Osteoblast (primary cell): ENCODE measurements at regions not wholly inside any gene's neighbourhood (a gene's known extent, or its start where the extent isn't known, plus 50 kb on each side); places are given as distances from the start of the nearest gene placed in this dataset.

Experiments used
- DNase-seq: peaks from one replicate; pipeline ENCODE4 v3.0.0; 2011; ENCODE audit warnings: low spot score, mixed read lengths; ENCODE audit not compliant: insufficient read length; ENCODE audit errors: missing footprints
- H2AFZ ChIP-seq: 2 replicates; pipeline ENCODE4 v1.6.0; 2011; ENCODE audit warnings: mild to moderate bottlenecking, low read length
- H3K27ac ChIP-seq: 2 replicates; pipeline ENCODE4 v1.5.1; 2011; ENCODE audit warnings: mild to moderate bottlenecking, low read depth, low read length, moderate library complexity
- H3K27me3 ChIP-seq: 2 replicates; pipeline ENCODE4 v1.6.0; 2012; ENCODE audit warnings: mild to moderate bottlenecking, control low read depth, inconsistent platforms, low read length, moderate library complexity; ENCODE audit not compliant: insufficient read depth
- H3K36me3 ChIP-seq: 2 replicates; pipeline ENCODE4 v1.5.1; 2011; ENCODE audit warnings: mild to moderate bottlenecking, low read length, control low read depth, moderate library complexity; ENCODE audit not compliant: insufficient read depth
- H3K4me1 ChIP-seq: 2 replicates; pipeline ENCODE4 v1.5.1; 2011; ENCODE audit warnings: mild to moderate bottlenecking, low read length, control low read depth, moderate library complexity; ENCODE audit not compliant: insufficient read depth
- H3K4me2 ChIP-seq: 2 replicates; pipeline ENCODE4 v1.6.0; 2011; ENCODE audit warnings: mild to moderate bottlenecking, low read length; ENCODE audit not compliant: insufficient read depth
- H3K4me3 ChIP-seq: fragments of 200-600 bp; sonication (generic); 3 replicates; pipeline ENCODE4 v1.5.1; 2012; ENCODE audit warnings: mild to moderate bottlenecking, low read length, inconsistent platforms; ENCODE audit not compliant: insufficient read depth
- H3K79me2 ChIP-seq: 2 replicates; pipeline ENCODE4 v1.6.0; 2012; ENCODE audit warnings: mild to moderate bottlenecking, low read length, control low read depth, inconsistent platforms; ENCODE audit not compliant: insufficient read depth
- H3K9me3 ChIP-seq: 2 replicates; pipeline ENCODE4 v1.5.1; 2011; ENCODE audit warnings: low read depth, low read length, control low read depth
- H4K20me1 ChIP-seq: 2 replicates; pipeline ENCODE4 v1.6.0; 2012; ENCODE audit warnings: mild to moderate bottlenecking, low read length, control low read depth; ENCODE audit not compliant: insufficient read depth
- TF ChIP-seq, protein P1 (sequence below): IDR thresholded peaks from 2 replicates; pipeline ENCODE4 v1.5.1; 2011; ENCODE audit warnings: mild to moderate bottlenecking, low read depth, low read length, moderate library complexity; ENCODE audit errors: extremely low read depth

DNA sequence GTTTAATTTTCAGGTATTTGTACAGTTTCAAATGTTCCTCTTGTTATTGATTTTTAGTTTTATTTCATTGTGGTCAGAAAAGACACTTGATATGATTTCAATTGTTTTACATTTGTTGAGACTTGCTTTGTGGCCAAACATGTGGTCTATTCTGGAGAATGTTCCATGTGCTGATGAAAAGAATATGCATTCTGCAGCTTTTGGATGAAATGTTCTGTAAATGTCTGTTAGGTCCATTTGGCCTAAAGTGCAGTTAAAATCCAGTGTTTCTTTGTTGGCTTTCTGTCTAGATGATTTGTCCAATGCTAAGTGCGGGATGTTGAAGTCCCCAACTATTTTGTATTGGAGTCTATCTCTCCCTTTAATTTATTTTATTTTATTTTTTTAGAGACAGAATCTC is 70.5 kb downstream of the ZNF503 start:
- DNase-seq, result no peak
- Histone ChIP-seq H3K36me3 (no peaks in the 10 kb centered on the region), H4K20me1 (no peaks in the 10 kb centered on the region), H3K4me1 (no peaks in the 10 kb centered on the region), H3K9me3 (no peaks in the 10 kb centered on the region), H3K27me3 (peaks cover 9% of the 10 kb centered on the region), H2AFZ (no peak overlapping the region), H3K4me3 (no peak overlapping the region), H3K4me2 (no peak overlapping the region), H3K27ac (no peak overlapping the region), H3K79me2 (no peaks in the 10 kb centered on the region)
- TF ChIP-seq, protein P1, sequence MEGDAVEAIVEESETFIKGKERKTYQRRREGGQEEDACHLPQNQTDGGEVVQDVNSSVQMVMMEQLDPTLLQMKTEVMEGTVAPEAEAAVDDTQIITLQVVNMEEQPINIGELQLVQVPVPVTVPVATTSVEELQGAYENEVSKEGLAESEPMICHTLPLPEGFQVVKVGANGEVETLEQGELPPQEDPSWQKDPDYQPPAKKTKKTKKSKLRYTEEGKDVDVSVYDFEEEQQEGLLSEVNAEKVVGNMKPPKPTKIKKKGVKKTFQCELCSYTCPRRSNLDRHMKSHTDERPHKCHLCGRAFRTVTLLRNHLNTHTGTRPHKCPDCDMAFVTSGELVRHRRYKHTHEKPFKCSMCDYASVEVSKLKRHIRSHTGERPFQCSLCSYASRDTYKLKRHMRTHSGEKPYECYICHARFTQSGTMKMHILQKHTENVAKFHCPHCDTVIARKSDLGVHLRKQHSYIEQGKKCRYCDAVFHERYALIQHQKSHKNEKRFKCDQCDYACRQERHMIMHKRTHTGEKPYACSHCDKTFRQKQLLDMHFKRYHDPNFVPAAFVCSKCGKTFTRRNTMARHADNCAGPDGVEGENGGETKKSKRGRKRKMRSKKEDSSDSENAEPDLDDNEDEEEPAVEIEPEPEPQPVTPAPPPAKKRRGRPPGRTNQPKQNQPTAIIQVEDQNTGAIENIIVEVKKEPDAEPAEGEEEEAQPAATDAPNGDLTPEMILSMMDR, result no peak

DNA sequence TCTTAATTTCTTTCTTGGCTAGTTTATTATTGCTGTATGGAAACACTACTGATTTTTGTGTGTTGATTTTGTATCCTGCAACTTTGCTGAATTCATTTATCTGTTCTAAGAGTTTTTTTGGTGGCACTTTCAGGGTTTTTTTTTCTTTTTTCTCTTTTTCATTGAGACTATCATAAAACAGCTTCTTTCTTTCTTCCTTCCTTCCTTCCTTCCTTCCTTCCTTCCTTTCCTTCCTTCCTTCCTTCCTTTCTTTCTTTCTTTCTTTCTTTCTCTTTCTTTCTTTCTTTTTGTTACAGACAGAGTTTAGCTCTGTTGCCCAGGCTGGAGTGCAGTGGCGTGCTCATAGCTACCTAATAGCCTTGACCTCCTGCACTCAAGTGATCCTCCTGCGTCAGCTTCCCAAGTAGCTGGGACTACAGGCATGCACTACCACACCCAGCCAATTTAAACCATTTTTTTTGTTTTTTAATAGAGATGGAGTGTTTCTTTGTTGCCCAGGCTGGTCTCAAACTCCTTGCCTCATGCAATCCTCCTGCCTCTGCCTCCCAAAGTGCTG is 72.3 kb downstream of the ZNF503 start:
- no peak overlapping the region for H3K4me2 ChIP-seq
- no peak overlapping the region for H3K4me3 ChIP-seq
- TF ChIP-seq, protein P1, result no peak
- no peaks in the 10 kb centered on the region for H3K9me3 ChIP-seq
- H2AFZ ChIP-seq, result no peak overlapping the region
- H4K20me1 ChIP-seq, result no peaks in the 10 kb centered on the region
- no peaks in the 10 kb centered on the region for H3K79me2 ChIP-seq
- H3K27me3 ChIP-seq, result peaks cover 9% of the 10 kb centered on the region
- no peaks in the 10 kb centered on the region for H3K4me1 ChIP-seq
- no peak overlapping the region for H3K27ac ChIP-seq
- no peaks in the 10 kb centered on the region for H3K36me3 ChIP-seq
- no peak for DNase-seq

DNA sequence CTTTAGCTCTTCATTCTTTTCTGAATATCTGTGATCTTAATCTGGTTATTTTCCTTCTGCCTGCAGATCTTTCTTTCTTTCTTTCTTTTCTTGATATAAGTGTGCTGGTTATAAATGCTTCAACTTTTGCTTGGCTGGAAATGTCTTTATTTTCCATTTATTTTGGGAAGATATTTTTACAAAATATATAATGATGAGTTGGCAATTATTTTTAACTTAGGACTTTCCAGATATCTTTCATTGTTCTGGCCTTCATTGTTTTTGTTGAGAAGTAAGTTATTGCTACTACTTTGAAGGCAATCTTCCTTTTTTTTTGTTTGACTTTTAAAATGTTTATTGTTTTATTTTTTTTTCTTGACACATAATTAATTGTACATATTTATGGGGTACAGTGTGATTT is 75.3 kb downstream of the ZNF503 start:
- no peak for DNase-seq
- no peak overlapping the region for H2AFZ ChIP-seq
- H3K79me2 ChIP-seq, result no peaks in the 10 kb centered on the region
- H3K4me1 ChIP-seq, result no peaks in the 10 kb centered on the region
- no peaks in the 10 kb centered on the region for H4K20me1 ChIP-seq
- H3K27me3 ChIP-seq, result peaks cover 11% of the 10 kb centered on the region
- TF ChIP-seq, protein P1, result no peak
- H3K27ac ChIP-seq, result no peak overlapping the region
- H3K9me3 ChIP-seq, result no peaks in the 10 kb centered on the region
- no peak overlapping the region for H3K4me2 ChIP-seq
- H3K36me3 ChIP-seq, result no peaks in the 10 kb centered on the region
- no peak overlapping the region for H3K4me3 ChIP-seq

DNA sequence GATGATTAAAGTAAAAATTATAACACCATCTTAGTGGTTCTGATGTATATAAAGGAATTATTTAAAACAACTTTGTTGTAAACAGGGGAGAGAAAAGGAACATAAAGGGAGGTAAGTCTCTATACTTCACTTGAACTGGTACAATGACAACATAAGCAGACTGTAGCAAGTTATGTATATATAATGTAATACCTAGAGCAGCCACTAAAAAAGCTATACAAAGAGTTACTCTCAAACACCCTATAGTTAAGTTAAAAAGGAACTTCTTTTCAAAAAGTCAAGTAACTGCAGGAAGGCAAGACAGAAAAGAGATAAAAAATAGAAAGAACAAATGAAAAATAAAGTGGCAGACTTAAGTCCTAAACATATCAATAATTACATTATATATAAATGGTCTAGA is 82.3 kb downstream of the ZNF503 start:
- no peaks in the 10 kb centered on the region for H3K36me3 ChIP-seq
- no peaks in the 10 kb centered on the region for H3K4me1 ChIP-seq
- H3K79me2 ChIP-seq, result no peaks in the 10 kb centered on the region
- H3K4me2 ChIP-seq, result no peak overlapping the region
- H2AFZ ChIP-seq, result no peak overlapping the region
- no peaks in the 10 kb centered on the region for H4K20me1 ChIP-seq
- no peak overlapping the region for H3K4me3 ChIP-seq
- peaks cover 6% of the 10 kb centered on the region for H3K27me3 ChIP-seq
- no peaks in the 10 kb centered on the region for H3K9me3 ChIP-seq
- no peak overlapping the region for H3K27ac ChIP-seq
- no peak for DNase-seq
- TF ChIP-seq, protein P1, result no peak
